ENCODE measurements at regions not wholly inside any gene's neighbourhood (a gene's known extent, or its start where the extent isn't known, plus 50 kb on each side); places are given as distances from the start of the nearest gene placed in this dataset.

DNA sequence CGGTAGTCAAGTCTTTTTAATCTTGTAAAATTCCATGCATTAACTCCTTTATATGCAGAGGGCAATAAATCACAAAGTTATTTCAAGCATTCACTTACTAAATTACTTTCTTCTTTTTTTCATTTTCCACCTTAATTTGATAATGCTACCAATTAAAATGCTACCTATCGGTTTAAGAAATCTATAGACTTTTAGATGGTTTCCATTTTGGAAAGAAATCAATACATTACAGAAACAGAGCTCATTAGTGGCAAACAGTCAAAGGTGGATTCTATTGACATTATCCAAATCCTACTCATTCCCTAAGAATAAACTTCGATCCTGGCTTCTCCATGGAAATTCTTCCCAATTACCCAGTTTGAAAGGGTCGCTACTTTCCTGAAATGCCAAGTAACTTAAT, 176.5 kb downstream of the MREG start:
- no peaks in the 10 kb centered on the region for H3K23me2 ChIP-seq (ENCODE audit: low read depth, low read length)
- no peaks in the 10 kb centered on the region for H4K20me1 ChIP-seq (replicated peaks in 1 of 2; ENCODE audit: control insufficient read depth in 1 of 2, insufficient read depth in 2 of 2, low read length in 2 of 2)
- H3K4me2 ChIP-seq (ENCODE audit: insufficient read depth in 1 of 2, low read depth in 2 of 2, low read length in 2 of 2) = no peak overlapping the region
- no peak overlapping the region for H2AFZ ChIP-seq (ENCODE audit: low read length)
- no peak overlapping the region for H4K8ac ChIP-seq (ENCODE audit: extremely low read depth, insufficient read depth, low read length)
- no peak overlapping the region for H3K4me3 ChIP-seq (ENCODE audit: extremely low read depth in 1 of 4, insufficient read depth in 2 of 4, low read depth in 3 of 4, low read length in 4 of 4)
- H2BK120ac ChIP-seq (replicated peaks; ENCODE audit: low read depth, low read length) = no peak overlapping the region
- no peak overlapping the region for H3K14ac ChIP-seq (ENCODE audit: insufficient read length)
- H2BK12ac ChIP-seq (ENCODE audit: low read depth, low read length) = no peak overlapping the region
- no peaks in the 10 kb centered on the region for H3K79me2 ChIP-seq (ENCODE audit: control insufficient read depth in 1 of 2, insufficient read depth in 2 of 2, low read length in 2 of 2)
- H4K91ac ChIP-seq (replicated peaks; ENCODE audit: insufficient read length, low read length) = no peak overlapping the region
- H3K79me1 ChIP-seq (ENCODE audit: low read depth, low read length) = no peaks in the 10 kb centered on the region
- no peak overlapping the region for H3K23ac ChIP-seq (ENCODE audit: insufficient read length)
- ChIA-PET POLR2A (ENCODE audit: partially characterized antibody) (no interaction called here), CTCF (ENCODE audit: partially characterized antibody) (interaction anchor here (1.2 to 1.3 kb wide), 2 partner anchors 106 to 108 kb away, joined by 3 read pairs; no protein-coding TSS in a partner anchor)
- no peak overlapping the region for H2BK15ac ChIP-seq (ENCODE audit: low read length)
- H2BK20ac ChIP-seq (ENCODE audit: low read length) = no peak overlapping the region
- H3K27ac ChIP-seq (ENCODE audit: low read depth, low read length) = no peak overlapping the region
- H2BK5ac ChIP-seq (ENCODE audit: low read depth, low read length) = no peak overlapping the region
- no peak overlapping the region for H3K18ac ChIP-seq (ENCODE audit: extremely low read depth, low read length)
- DNase-seq (ENCODE audit: low read depth in 1 of 2, low spot score in 2 of 2) (no peak), FAIRE-seq (no peak)
- no peak overlapping the region for H3K9ac ChIP-seq (replicated peaks in 1 of 4; ENCODE audit: extremely low read depth in 1 of 4, low read depth in 3 of 4, low read length in 3 of 4)
- H3K36me3 ChIP-seq (ENCODE audit: control insufficient read depth in 2 of 4, insufficient read depth in 4 of 4, low read length in 3 of 4) = no peaks in the 10 kb centered on the region
- peaks cover 0 to 2% (median 0%) of the 10 kb centered on the region in 4 experiments; a peak in 1 of 7 replicates for H3K27me3 ChIP-seq (replicated peaks in 1 of 4; ENCODE audit: control insufficient read depth in 3 of 4, extremely low read depth in 1 of 4, insufficient read depth in 3 of 4, low read length in 3 of 4)
- no peaks in the 10 kb centered on the region for H3K9me3 ChIP-seq (ENCODE audit: insufficient read depth in 2 of 2, low read depth in 1 of 2, low read length in 1 of 2)
- no peaks in the 10 kb centered on the region for H3K4me1 ChIP-seq (replicated peaks in 1 of 4; ENCODE audit: control insufficient read depth in 3 of 4, insufficient read depth in 4 of 4, low read length in 3 of 4)
- H2AK5ac ChIP-seq (ENCODE audit: low read depth, low read length) = no peak overlapping the region
- no peak overlapping the region for H4K5ac ChIP-seq (ENCODE audit: insufficient read length, low read depth, low read length)
- no peak overlapping the region for H3K4ac ChIP-seq (replicated peaks; ENCODE audit: insufficient read length, low read depth, low read length)
- WGBS, 2 experiments (ENCODE audit: extremely low coverage in 1 of 2, insufficient coverage in 1 of 2, insufficient read length in 1 of 2, insufficient replicate concordance in 2 of 2, low coverage in 1 of 2, low lambda C conversion rate in 2 of 2, missing lambda C conversion rate in 1 of 2) = 94% methylated on average over 4 of the region's 4 CpGs; no CpG with 5 or more reads in 1 of the 2 experiments
- no peak overlapping the region for H3K56ac ChIP-seq (replicated peaks; ENCODE audit: insufficient read length, low read depth, low read length)
- TF ChIP-seq RNF2 (IDR thresholded peaks at IDR 0.05; ENCODE audit: borderline replicate concordance, low read depth, low read length, missing control alignments, poor library complexity, severe bottlenecking) (no peak), TBP (IDR thresholded peaks at IDR 0.05; ENCODE audit: low read depth, low read length) (no peak), ASH2L (IDR thresholded peaks at IDR 0.05; ENCODE audit: low read length) (no peak), BACH1 (IDR thresholded peaks at IDR 0.05; ENCODE audit: low read length) (no peak), TEAD4 (IDR thresholded peaks at IDR 0.05; ENCODE audit: low read depth, low read length) (no peak), YY1 (IDR thresholded peaks at IDR 0.05; ENCODE audit: low read depth, low read length) (no peak), CBX5 (IDR thresholded peaks at IDR 0.05; ENCODE audit: low read depth, low read length) (no peak), SIX5 (IDR thresholded peaks at IDR 0.05; ENCODE audit: low read depth, low read length) (no peak), SRF (IDR thresholded peaks at IDR 0.05; ENCODE audit: low read depth, low read length) (no peak), POU5F1 (IDR thresholded peaks at IDR 0.05; ENCODE audit: low read depth, low read length) (no peak), TAF1 (IDR thresholded peaks at IDR 0.05; ENCODE audit: low read depth, low read length) (no peak)

Measured in H1 (cell line).